ENCODE measurements at regions not wholly inside any gene's neighbourhood (a gene's known extent, or its start where the extent isn't known, plus 50 kb on each side); places are given as distances from the start of the nearest gene placed in this dataset.

GRCh38 chr1:229874136-229874535, 192.9 kb upstream of the GALNT2 start:
- H3K4me3 ChIP-seq (ENCODE audit: low read depth, low read length), result no peak overlapping the region
- no peak for DNase-seq (ENCODE audit: low read depth)
- TF ChIP-seq CTCF (IDR thresholded peaks at IDR 0.05; ENCODE audit: control insufficient read depth, extremely low read depth, insufficient read depth), result no peak

GRCh38 chr1:229874609-229875008, 192.4 kb upstream of the GALNT2 start:
- DNase-seq (ENCODE audit: low read depth), result no peak
- no peak for TF ChIP-seq CTCF (IDR thresholded peaks at IDR 0.05; ENCODE audit: control insufficient read depth, extremely low read depth, insufficient read depth)
- no peak overlapping the region for H3K4me3 ChIP-seq (ENCODE audit: low read depth, low read length)

GRCh38 chr1:229875086-229875485, 192.0 kb upstream of the GALNT2 start:
- no peak for TF ChIP-seq CTCF (IDR thresholded peaks at IDR 0.05; ENCODE audit: control insufficient read depth, extremely low read depth, insufficient read depth)
- DNase-seq (ENCODE audit: low read depth), result no peak

GRCh38 chr1:229879746-229880145, 187.3 kb upstream of the GALNT2 start:
- H3K4me3 ChIP-seq (ENCODE audit: low read depth, low read length), result no peak overlapping the region
- TF ChIP-seq CTCF (IDR thresholded peaks at IDR 0.05; ENCODE audit: control insufficient read depth, extremely low read depth, insufficient read depth), result no peak
- no peak for DNase-seq (ENCODE audit: low read depth)

More at GRCh38 chr1:229875086-229875485, 192.0 kb upstream of the GALNT2 start:
- H3K4me3 ChIP-seq (ENCODE audit: low read depth, low read length), result no peak overlapping the region

- DNase-seq (ENCODE audit: low read depth), result no peak
- no peak overlapping the region for H3K4me3 ChIP-seq (ENCODE audit: low read depth, low read length)
- TF ChIP-seq CTCF (IDR thresholded peaks at IDR 0.05; ENCODE audit: control insufficient read depth, extremely low read depth, insufficient read depth), result no peak
These were observed 186.5 kb upstream of the GALNT2 start for GRCh38 chr1:229880271-229881170.

- H3K4me3 ChIP-seq (ENCODE audit: low read depth, low read length), result no peak overlapping the region
- TF ChIP-seq CTCF (IDR thresholded peaks at IDR 0.05; ENCODE audit: control insufficient read depth, extremely low read depth, insufficient read depth), result no peak
- DNase-seq (ENCODE audit: low read depth), result no peak
These were observed 184.4 kb upstream of the GALNT2 start for GRCh38 chr1:229882621-229883020.
